ENCODE measurements at regions not wholly inside any gene's neighbourhood (a gene's known extent, or its start where the extent isn't known, plus 50 kb on each side); places are given as distances from the start of the nearest gene placed in this dataset.
A peak's percentile ranks its signal among the peaks of the same experiment; 100 is the strongest.
"Not testable (repeated sequence)": the region's sequence is repeated elsewhere in the genome, so short reads cannot be mapped to it uniquely, and the experiment has no call there.

DNA sequence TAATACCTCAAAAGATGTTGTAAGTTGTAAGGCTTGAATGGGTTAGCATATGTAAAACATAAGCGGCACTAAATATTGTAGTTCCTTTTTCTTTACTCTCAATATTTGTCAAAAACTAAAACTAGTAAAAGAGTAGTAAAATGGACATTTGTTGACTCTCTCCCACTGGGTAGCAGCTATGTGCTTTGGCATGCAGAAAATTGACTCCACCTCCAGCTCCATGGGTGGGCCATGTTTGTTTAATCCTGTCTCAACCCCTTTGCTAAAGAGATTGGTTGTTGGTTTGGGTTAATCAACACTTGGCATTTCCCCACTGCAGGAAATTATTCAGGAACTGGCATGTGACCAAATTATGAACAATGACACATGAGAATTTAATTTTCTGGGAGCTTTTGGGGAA lies 114.8 kb downstream of the EOMES start:
- no peaks in the 10 kb centered on the region for H3K36me3 ChIP-seq (ENCODE audit: insufficient read depth, low read length)
- no peak for DNase-seq (ENCODE audit: low read depth, low spot score)
- no peak overlapping the region for H3K27ac ChIP-seq
- H3K9me3 ChIP-seq (ENCODE audit: low read depth, low read length): no peaks in the 10 kb centered on the region
- TF ChIP-seq FOXP2 (optimal IDR thresholded peaks at IDR 0.05; ENCODE audit: control extremely low read depth, extremely low read length, insufficient read depth) (no peak), POLR2AphosphoS5 (IDR thresholded peaks at IDR 0.05; ENCODE audit: borderline replicate concordance, low read depth, low read length) (no peak), EZH2 (IDR thresholded peaks at IDR 0.05) (no peak)
- H3K4me3 ChIP-seq: no peak overlapping the region
- H3K9ac ChIP-seq (ENCODE audit: insufficient read length): no peak overlapping the region

DNA sequence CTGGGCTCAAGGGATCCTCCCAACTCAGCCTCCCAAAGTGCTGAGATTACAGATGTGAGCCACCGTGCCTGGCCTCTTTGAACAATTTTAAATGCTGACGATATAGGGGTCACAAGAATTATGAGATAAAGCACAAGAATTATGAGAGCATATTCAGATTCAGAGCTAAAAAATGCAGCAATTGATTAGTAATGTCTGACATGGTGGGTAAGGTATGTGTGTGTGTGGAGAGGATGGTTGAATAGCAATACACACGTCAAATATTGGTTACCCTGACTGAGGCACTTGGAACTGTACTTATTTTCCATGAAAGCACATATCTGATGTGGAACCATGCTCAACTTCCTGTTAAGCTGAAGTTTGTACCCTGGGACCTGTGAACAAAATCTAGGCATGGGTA lies 115.6 kb downstream of the EOMES start:
- DNase-seq (ENCODE audit: low read depth, low spot score): no peak
- TF ChIP-seq POLR2AphosphoS5 (IDR thresholded peaks at IDR 0.05; ENCODE audit: borderline replicate concordance, low read depth, low read length) (no peak), EZH2 (IDR thresholded peaks at IDR 0.05) (no peak), FOXP2 (optimal IDR thresholded peaks at IDR 0.05; ENCODE audit: control extremely low read depth, extremely low read length, insufficient read depth) (no peak)
- Histone ChIP-seq H3K9ac (ENCODE audit: insufficient read length) (no peak overlapping the region), H3K4me3 (no peak overlapping the region), H3K36me3 (ENCODE audit: insufficient read depth, low read length) (no peaks in the 10 kb centered on the region), H3K9me3 (ENCODE audit: low read depth, low read length) (no peaks in the 10 kb centered on the region), H3K27ac (no peak overlapping the region)

DNA sequence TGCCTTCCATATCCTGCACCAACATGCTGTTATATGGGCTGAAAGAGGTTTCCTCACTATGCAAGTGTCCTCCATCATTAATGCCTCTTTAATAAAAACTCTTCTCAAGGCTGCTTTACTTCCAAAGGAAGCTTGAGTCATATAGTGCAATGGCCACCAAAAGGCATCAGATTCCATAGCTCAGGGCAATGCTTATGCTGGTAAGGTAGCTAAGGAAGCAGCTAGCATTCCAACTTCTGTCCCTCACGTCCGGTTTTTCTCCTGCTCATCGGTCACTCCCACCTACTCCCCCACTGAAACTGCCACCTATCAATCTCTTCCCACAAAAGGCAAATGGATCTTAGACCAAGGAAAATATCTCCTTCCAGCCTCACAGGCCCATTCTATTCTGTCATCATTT lies 117.1 kb upstream of the SLC4A7 start:
- H3K36me3 ChIP-seq (ENCODE audit: insufficient read depth, low read length); H3K27ac ChIP-seq; H3K9me3 ChIP-seq (ENCODE audit: low read depth, low read length); H3K4me3 ChIP-seq; H3K9ac ChIP-seq (ENCODE audit: insufficient read length); DNase-seq (ENCODE audit: low read depth, low spot score): not testable (repeated sequence)

DNA sequence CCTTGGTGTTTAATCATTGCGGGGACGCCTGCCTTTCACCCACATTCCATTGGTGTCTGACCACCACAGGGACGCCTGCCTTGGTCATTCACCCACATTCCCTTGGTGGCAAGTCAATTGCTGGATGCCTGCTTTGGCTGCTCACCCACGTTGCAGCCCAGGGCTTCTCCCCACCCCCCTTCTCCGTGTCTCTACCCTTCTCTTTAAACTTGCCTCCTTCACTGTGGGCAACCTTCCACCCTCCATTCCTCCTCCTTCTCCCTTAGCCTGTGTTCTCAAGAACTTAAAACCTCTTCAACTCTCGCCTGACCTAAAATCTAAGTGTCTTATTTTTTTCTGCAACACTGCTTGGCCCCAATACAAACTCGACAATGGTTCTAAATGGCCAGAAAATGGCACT lies 115.6 kb upstream of the SLC4A7 start:
- H3K4me3 ChIP-seq; H3K9ac ChIP-seq (ENCODE audit: insufficient read length); H3K27ac ChIP-seq; DNase-seq (ENCODE audit: low read depth, low spot score); H3K9me3 ChIP-seq (ENCODE audit: low read depth, low read length); H3K36me3 ChIP-seq (ENCODE audit: insufficient read depth, low read length): not testable (repeated sequence)

DNA sequence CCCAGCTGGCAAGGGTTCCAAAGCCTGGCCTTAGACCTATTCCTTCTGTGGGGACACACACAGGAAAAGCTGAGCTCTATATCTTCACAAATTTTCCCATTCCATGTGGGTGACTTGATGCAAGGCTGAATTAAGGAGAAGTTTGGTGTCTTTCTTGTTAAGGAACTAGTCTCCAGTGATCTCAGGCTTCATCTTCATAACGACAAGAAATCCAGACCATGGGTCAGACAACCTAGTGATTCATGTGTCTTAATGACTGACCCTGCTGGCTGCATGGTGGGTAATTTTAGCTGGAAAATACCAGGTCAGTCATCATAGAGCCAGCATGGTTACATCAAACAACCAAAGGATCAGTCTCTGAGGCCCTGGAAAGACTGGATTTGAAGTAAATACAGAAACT lies 112.7 kb upstream of the SLC4A7 start:
- H3K27ac ChIP-seq: no peak overlapping the region
- H3K9me3 ChIP-seq (ENCODE audit: low read depth, low read length): no peaks in the 10 kb centered on the region
- H3K9ac ChIP-seq (ENCODE audit: insufficient read length): no peak overlapping the region
- no peak for TF ChIP-seq POLR2AphosphoS5 (IDR thresholded peaks at IDR 0.05; ENCODE audit: borderline replicate concordance, low read depth, low read length)
- TF ChIP-seq EZH2 (IDR thresholded peaks at IDR 0.05): no peak
- no peak for TF ChIP-seq FOXP2 (optimal IDR thresholded peaks at IDR 0.05; ENCODE audit: control extremely low read depth, extremely low read length, insufficient read depth)
- H3K4me3 ChIP-seq: no peak overlapping the region
- H3K36me3 ChIP-seq (ENCODE audit: insufficient read depth, low read length): no peaks in the 10 kb centered on the region
- DNase-seq (ENCODE audit: low read depth, low spot score): no peak

DNA sequence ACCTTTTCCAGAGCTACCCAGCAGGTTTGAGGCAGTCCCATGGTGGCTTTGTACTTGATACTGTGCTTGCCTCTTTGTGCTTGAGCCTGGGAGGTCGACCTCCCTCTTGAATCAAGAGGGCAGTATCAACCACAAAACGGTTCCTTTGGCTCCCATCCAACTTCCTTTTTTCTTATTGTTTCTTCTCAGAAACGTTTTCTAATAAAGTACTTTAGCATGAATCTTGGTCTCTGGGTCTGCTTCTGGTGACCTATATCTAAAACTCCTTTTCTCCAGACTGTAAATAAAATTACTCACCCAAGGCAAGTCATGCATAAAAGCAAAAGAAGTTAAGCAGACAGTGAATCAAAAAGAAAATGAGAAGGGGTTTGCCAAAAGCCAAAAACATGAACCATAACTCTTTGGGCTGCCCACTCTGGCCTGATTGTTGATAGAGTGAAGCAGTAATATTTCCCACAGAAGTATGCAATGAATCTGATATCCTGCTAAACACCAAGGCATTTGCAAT lies 112.2 kb upstream of the SLC4A7 start:
- Histone ChIP-seq H3K27ac (no peak overlapping the region), H3K9ac (ENCODE audit: insufficient read length) (no peak overlapping the region), H3K36me3 (ENCODE audit: insufficient read depth, low read length) (no peaks in the 10 kb centered on the region), H3K9me3 (ENCODE audit: low read depth, low read length) (no peaks in the 10 kb centered on the region), H3K4me3 (no peak overlapping the region)
- no peak for TF ChIP-seq POLR2AphosphoS5 (IDR thresholded peaks at IDR 0.05; ENCODE audit: borderline replicate concordance, low read depth, low read length)
- no peak for TF ChIP-seq EZH2 (IDR thresholded peaks at IDR 0.05)
- TF ChIP-seq FOXP2 (optimal IDR thresholded peaks at IDR 0.05; ENCODE audit: control extremely low read depth, extremely low read length, insufficient read depth): no peak
- no peak for DNase-seq (ENCODE audit: low read depth, low spot score)

DNA sequence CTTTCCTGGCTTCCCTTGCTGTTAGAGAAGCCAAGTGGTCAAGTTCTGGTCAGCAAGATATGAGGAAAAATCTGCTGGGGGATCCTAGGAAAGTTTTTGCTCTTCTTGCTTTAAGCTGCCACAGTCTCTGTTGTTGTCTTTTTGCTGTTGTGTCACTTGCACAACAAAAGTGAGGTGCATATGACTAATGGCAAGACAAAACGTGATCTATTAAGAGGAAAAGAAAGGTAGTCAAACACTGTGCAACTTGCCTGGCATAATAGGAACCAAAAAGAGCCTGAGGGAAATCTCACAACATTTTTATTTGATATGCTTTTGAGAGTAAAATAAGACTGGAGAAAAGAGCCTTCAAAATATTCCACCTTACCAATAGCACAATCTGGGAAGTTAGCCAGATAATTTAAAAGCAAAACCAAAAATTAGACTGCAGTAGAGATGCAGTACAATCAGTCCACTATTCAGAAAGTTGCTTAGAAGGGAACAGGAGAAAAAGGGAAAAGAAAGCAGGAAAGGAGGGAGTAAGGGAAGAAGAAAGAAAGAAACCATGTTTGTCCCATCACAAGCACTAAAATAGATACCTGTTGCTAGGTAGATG lies 110.0 kb upstream of the SLC4A7 start:
- no peak for TF ChIP-seq FOXP2 (optimal IDR thresholded peaks at IDR 0.05; ENCODE audit: control extremely low read depth, extremely low read length, insufficient read depth)
- no peak for TF ChIP-seq POLR2AphosphoS5 (IDR thresholded peaks at IDR 0.05; ENCODE audit: borderline replicate concordance, low read depth, low read length)
- no peak for TF ChIP-seq EZH2 (IDR thresholded peaks at IDR 0.05)
- no peak overlapping the region for H3K27ac ChIP-seq
- DNase-seq (ENCODE audit: low read depth, low spot score): no peak
- no peaks in the 10 kb centered on the region for H3K9me3 ChIP-seq (ENCODE audit: low read depth, low read length)
- H3K9ac ChIP-seq (ENCODE audit: insufficient read length): no peak overlapping the region
- H3K4me3 ChIP-seq: no peak overlapping the region
- H3K36me3 ChIP-seq (ENCODE audit: insufficient read depth, low read length): no peaks in the 10 kb centered on the region

DNA sequence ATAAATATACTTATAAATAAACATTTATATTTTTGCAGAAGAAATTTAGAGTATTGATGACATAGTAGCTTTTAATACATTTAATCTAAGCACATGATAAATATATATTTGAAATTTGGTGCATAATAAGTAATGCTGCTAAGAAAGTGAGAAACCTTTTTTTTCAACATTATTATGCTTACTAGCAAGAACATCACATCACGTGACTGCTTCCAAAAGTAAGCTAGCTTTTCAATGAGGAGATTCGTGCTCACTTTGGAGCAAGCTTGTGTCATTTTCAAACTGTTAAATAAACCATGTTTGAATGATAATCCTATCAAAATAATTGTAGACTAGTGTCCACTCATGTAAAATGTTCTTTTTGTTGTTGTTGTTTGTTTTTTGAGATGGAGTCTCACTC lies 109.0 kb upstream of the SLC4A7 start:
- Histone ChIP-seq H3K36me3 (ENCODE audit: insufficient read depth, low read length) (no peaks in the 10 kb centered on the region), H3K27ac (no peak overlapping the region), H3K4me3 (no peak overlapping the region), H3K9me3 (ENCODE audit: low read depth, low read length) (no peaks in the 10 kb centered on the region), H3K9ac (ENCODE audit: insufficient read length) (no peak overlapping the region)
- DNase-seq (ENCODE audit: low read depth, low spot score): no peak
- TF ChIP-seq POLR2AphosphoS5 (IDR thresholded peaks at IDR 0.05; ENCODE audit: borderline replicate concordance, low read depth, low read length) (no peak), FOXP2 (optimal IDR thresholded peaks at IDR 0.05; ENCODE audit: control extremely low read depth, extremely low read length, insufficient read depth) (no peak), EZH2 (IDR thresholded peaks at IDR 0.05) (no peak)

DNA sequence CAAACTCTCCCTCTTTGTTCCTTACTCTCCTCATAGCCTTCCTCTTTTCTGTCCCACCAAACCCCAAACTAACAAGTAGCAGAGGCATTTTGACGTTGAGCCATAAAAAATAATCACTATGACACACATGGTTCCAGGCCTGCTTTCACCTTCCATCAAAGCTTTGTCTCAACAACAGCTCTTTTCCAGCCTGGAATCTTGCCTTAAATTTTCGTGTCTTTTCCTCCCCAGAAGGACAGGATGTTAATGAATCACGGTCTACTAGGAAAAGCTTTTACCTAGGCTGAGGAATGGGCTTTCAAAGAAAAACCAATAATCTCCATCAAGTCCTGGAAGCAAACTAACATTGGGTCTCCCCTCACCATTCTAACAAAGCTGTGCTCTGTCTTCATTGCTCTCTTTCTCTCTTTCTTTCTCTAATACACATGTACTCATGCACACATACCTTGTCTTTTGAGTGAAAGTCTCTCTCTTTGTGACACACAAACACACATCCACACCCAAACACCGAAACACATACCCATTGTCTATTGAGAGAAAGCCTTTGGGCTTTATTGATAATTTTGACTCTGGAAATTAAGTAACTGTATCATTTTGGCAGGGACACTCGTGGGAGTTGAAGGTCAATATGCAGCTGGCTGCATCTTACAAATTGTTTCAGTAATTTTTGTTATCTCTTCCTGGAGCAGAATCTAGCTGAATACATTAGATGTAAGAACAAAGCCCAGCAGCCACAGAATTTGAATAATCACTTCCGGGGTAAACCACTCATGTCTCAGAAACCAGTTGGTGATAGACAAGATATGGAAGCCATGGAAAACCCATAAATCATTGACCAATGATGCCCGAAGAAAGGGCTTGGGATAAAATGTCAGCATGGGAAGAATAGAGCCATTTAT lies 107.4 kb upstream of the SLC4A7 start:
- H3K9ac ChIP-seq (ENCODE audit: insufficient read length): no peak overlapping the region
- peak overlapping the region; percentile 53 for H3K4me3 ChIP-seq
- no peaks in the 10 kb centered on the region for H3K9me3 ChIP-seq (ENCODE audit: low read depth, low read length)
- DNase-seq (ENCODE audit: low read depth, low spot score): no peak
- TF ChIP-seq POLR2AphosphoS5 (IDR thresholded peaks at IDR 0.05; ENCODE audit: borderline replicate concordance, low read depth, low read length): no peak
- no peak for TF ChIP-seq FOXP2 (optimal IDR thresholded peaks at IDR 0.05; ENCODE audit: control extremely low read depth, extremely low read length, insufficient read depth)
- TF ChIP-seq EZH2 (IDR thresholded peaks at IDR 0.05): no peak
- peak overlapping the region; percentile 86 for H3K27ac ChIP-seq
- no peaks in the 10 kb centered on the region for H3K36me3 ChIP-seq (ENCODE audit: insufficient read depth, low read length)

Measured in SK-N-MC (cell line).